HCT116 (cell line): ENCODE measurements at regions not wholly inside any gene's neighbourhood (a gene's known extent, or its start where the extent isn't known, plus 50 kb on each side); places are given as distances from the start of the nearest gene placed in this dataset.
"Not testable (repeated sequence)": the region's sequence is repeated elsewhere in the genome, so short reads cannot be mapped to it uniquely, and the experiment has no call there.

Experiments used
- ATAC-seq: fragments of 200-7000 bp; cut with Tn5 transposase; 2 replicates; pipeline ENCODE4 v1.9.1; 2020; ENCODE audit warnings: mild to moderate bottlenecking, moderate library complexity
- BruUV-seq: library from RNA; stranded (reverse); fragments of 400-500 nt; replicated peaks from 2 replicates; lab custom pipeline; 2021; lab: Mats Ljungman, UMichigan
- CTCF ChIA-PET: fragments of 300-600 bp; sonication (Branson Sonifier 250); formaldehyde crosslinking; loops from one replicate; lab custom pipeline; 2021; ENCODE audit warnings: antibody characterized with exemption; lab: Charles Lee
- POLR2A ChIA-PET: fragments of 300-600, 350-600 bp; sonication (Branson Sonifier 250); formaldehyde crosslinking; loops from one replicate; lab custom pipeline; 2021; ENCODE audit warnings: antibody characterized with exemption; lab: Charles Lee
- RAD21 ChIA-PET, 2 experiments: fragments of 300-600 bp; sonication (Branson Sonifier 250); formaldehyde crosslinking; loops; one replicate each; lab custom pipeline; 2023; ENCODE audit warnings: low total read pairs in 2 of 2; ENCODE audit not compliant: uncharacterized antibody in 2 of 2, unreplicated experiment in 2 of 2, low non-redundant PET in 1 of 2; lab: Charles Lee
- DNase-seq: peaks from one replicate; pipeline ENCODE4 v3.0.0-alpha.2; 2010; ENCODE audit warnings: low read depth, low spot score
- H2AFZ ChIP-seq: fragments of 200-600 bp; shearing (Covaris generic), sonication (generic); 2 replicates; pipeline ENCODE4 v1.6.1; 2017; ENCODE audit warnings: low read depth, mixed run types, mixed read lengths, antibody characterized with exemption, low read length; ENCODE audit not compliant: poor library complexity, severe bottlenecking
- H3K27ac ChIP-seq: 2 replicates; pipeline ENCODE4 v1.5.1; 2012; ENCODE audit warnings: low read depth, low read length
- H3K27me3 ChIP-seq: fragments of 200-600 bp; sonication (generic); 2 replicates; pipeline ENCODE4 v1.6.1; 2016; ENCODE audit warnings: mixed run types, low read length, mixed read lengths; ENCODE audit not compliant: insufficient read depth
- H3K36me3 ChIP-seq, 2 experiments: fragments of 200-500 bp in 1 of 2; fragments of 200-600 bp in 1 of 2; sonication (Bioruptor generic) in 1 of 2; sonication (generic) in 1 of 2; 2 replicates each; pipeline versions ENCODE4 v1.5.1 to v1.6.1; 2014 to 2016; ENCODE audit warnings: low read length in 2 of 2, inconsistent platforms in 1 of 2, mixed read lengths in 1 of 2, mixed run types in 1 of 2; ENCODE audit not compliant: insufficient read depth in 2 of 2, control insufficient read depth in 1 of 2
- H3K4me1 ChIP-seq, 2 experiments: fragments of 200-600 bp in 1 of 2; sonication (generic) in 1 of 2; 2 replicates each; pipeline versions ENCODE4 v1.5.1 to v1.6.1; 2012 to 2017; ENCODE audit warnings: low read length in 2 of 2, inconsistent platforms in 1 of 2, mild to moderate bottlenecking in 1 of 2, mixed read lengths in 1 of 2, mixed run types in 1 of 2, moderate library complexity in 1 of 2; ENCODE audit not compliant: insufficient read depth in 2 of 2, control insufficient read depth in 1 of 2
- H3K4me2 ChIP-seq: fragments of 200-600 bp; sonication (generic); 2 replicates; pipeline ENCODE4 v1.6.1; 2017; ENCODE audit warnings: mixed run types, low read length, mixed read lengths
- H3K4me3 ChIP-seq, 2 experiments: fragments of 200-600 bp in 1 of 2; sonication (generic) in 1 of 2; replicated peaks in 1 of 2; 2 replicates each; pipeline ENCODE4 v1.5.1; 2011 to 2016; ENCODE audit warnings: low read length in 2 of 2, control low read depth in 1 of 2, low read depth in 1 of 2, mild to moderate bottlenecking in 1 of 2, mixed read lengths in 1 of 2, mixed run types in 1 of 2
- H3K79me2 ChIP-seq: fragments of 200-600 bp; sonication (generic); 2 replicates; pipeline ENCODE4 v1.6.1; 2017; ENCODE audit warnings: mild to moderate bottlenecking, mixed run types, low read length, moderate library complexity, mixed read lengths; ENCODE audit not compliant: insufficient read depth
- H3K9ac ChIP-seq: fragments of 200-600 bp; sonication (generic); 2 replicates; pipeline ENCODE4 v1.6.1; 2016; ENCODE audit warnings: low read length, mixed read lengths
- H3K9me2 ChIP-seq: fragments of 200-600 bp; sonication (generic), shearing (Covaris generic); 2 replicates; pipeline ENCODE4 v1.6.1; 2017; ENCODE audit warnings: mixed run types, mild to moderate bottlenecking, moderate library complexity; ENCODE audit not compliant: insufficient read depth
- H3K9me3 ChIP-seq, 2 experiments: fragments of 200-500 bp in 1 of 2; fragments of 200-600 bp in 1 of 2; sonication (Bioruptor generic) in 1 of 2; sonication (generic) in 1 of 2; 2 replicates each; pipeline ENCODE4 v1.6.1; 2014 to 2017; ENCODE audit warnings: low read length in 2 of 2, mixed read lengths in 2 of 2, inconsistent platforms in 1 of 2, low read depth in 1 of 2, mild to moderate bottlenecking in 1 of 2, mixed run types in 1 of 2, moderate library complexity in 1 of 2; ENCODE audit not compliant: control insufficient read depth in 1 of 2, insufficient read depth in 1 of 2
- H4K20me1 ChIP-seq: fragments of 200-600 bp; sonication (generic), shearing (Covaris generic); 2 replicates; pipeline ENCODE4 v1.6.1; 2017; ENCODE audit warnings: mixed run types, mild to moderate bottlenecking, moderate library complexity; ENCODE audit not compliant: insufficient read depth
- ELF1 ChIP-seq: IDR thresholded peaks from 2 replicates; pipeline ENCODE4 v1.6.1; 2012; ENCODE audit warnings: low read depth, borderline replicate concordance
- EZH2 ChIP-seq: fragments of 200-600 bp; sonication (generic); IDR thresholded peaks from 2 replicates; pipeline ENCODE4 v1.6.1; 2017; ENCODE audit warnings: antibody characterized with exemption, mixed run types
- EZH2phosphoT487 ChIP-seq: fragments of 200-600 bp; IDR thresholded peaks from 2 replicates; pipeline ENCODE4 v1.6.1; 2018; ENCODE audit warnings: antibody characterized with exemption, borderline replicate concordance
- FOSL1 ChIP-seq: IDR thresholded peaks from 2 replicates; pipeline ENCODE4 v1.6.1; 2012; ENCODE audit warnings: low read depth
- POLR2AphosphoS5 ChIP-seq: IDR thresholded peaks from 2 replicates; pipeline ENCODE4 v1.6.1; 2011; ENCODE audit warnings: mild to moderate bottlenecking, low read depth, low read length, moderate library complexity
- RAD21 ChIP-seq: IDR thresholded peaks from 2 replicates; pipeline ENCODE4 v1.6.1; 2012; ENCODE audit warnings: low read depth, mild to moderate bottlenecking
- SIN3A ChIP-seq: IDR thresholded peaks from 2 replicates; pipeline ENCODE4 v1.6.1; 2012; ENCODE audit warnings: low read depth
- SRF ChIP-seq: IDR thresholded peaks from 2 replicates; pipeline ENCODE4 v1.6.1; 2012; ENCODE audit warnings: low read depth
- ZFX ChIP-seq: fragments of 450-650 bp; IDR thresholded peaks from 2 replicates; pipeline ENCODE4 v1.6.1; 2017
- intact Hi-C: fragments of 100-400 bp; cut with micrococcal nuclease; formaldehyde crosslinking; loops from 2 replicates; pipeline ENCODE4 v1.10.0; 2022
- TF ChIP-seq, protein P1 (sequence below): IDR thresholded peaks from 2 replicates; pipeline ENCODE4 v1.6.1; 2012
- TF ChIP-seq, protein P2 (sequence below), 3 experiments: fragments of 200-600 bp in 1 of 3; sonication (generic) in 1 of 3; IDR thresholded peaks in 2 of 3; conservative IDR thresholded peaks in 1 of 3; 2 replicates each; pipeline ENCODE4 v1.5.1; 2012 to 2017; ENCODE audit warnings: low read depth in 2 of 3, low read length in 2 of 3, antibody characterized with exemption in 1 of 3, borderline replicate concordance in 1 of 3, control low read depth in 1 of 3, mild to moderate bottlenecking in 1 of 3, mixed read lengths in 1 of 3, mixed run types in 1 of 3, moderate library complexity in 1 of 3; ENCODE audit not compliant: insufficient read depth in 1 of 3
- TF ChIP-seq, protein P3 (sequence below): IDR thresholded peaks from 2 replicates; pipeline ENCODE4 v1.6.1; 2012; ENCODE audit warnings: low read depth
- TF ChIP-seq, protein P4 (sequence below): IDR thresholded peaks from 2 replicates; pipeline ENCODE4 v1.6.1; 2012

DNA sequence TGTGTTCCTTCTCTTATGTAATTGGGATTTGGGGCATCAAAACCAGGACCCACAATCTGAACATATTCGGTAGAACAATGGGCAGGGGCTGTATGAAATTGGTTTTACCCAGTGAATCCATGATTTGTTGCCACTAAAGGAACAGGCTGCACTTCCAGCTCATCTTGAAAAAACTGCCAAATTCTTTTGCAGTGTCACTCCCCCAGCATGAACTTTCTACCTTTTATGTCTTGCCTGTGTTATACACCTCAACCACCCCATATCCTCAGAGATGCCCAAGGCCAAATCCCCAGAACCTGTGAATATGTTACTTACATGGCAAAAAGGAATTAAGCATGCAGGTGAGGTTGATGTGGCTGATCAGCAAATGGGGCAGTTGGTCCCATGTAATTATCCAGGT, 280.2 kb upstream of the ECI2 start:
- Histone ChIP-seq H3K4me2 (no peak overlapping the region), H3K36me3 (no peaks in the 10 kb centered on the region), H3K9me3 (no peaks in the 10 kb centered on the region), H3K27ac (no peak overlapping the region), H3K4me3 (no peak overlapping the region), H2AFZ (no peak overlapping the region), H3K4me1 (no peaks in the 10 kb centered on the region), H3K79me2 (no peaks in the 10 kb centered on the region), H3K9me2 (no peaks in the 10 kb centered on the region), H4K20me1 (no peaks in the 10 kb centered on the region), H3K27me3 (no peaks in the 10 kb centered on the region), H3K9ac (no peak overlapping the region)
- ChIA-PET POLR2A (no interaction called here), CTCF (no interaction called here), RAD21 (no interaction called here)
- no peak for DNase-seq
- TF ChIP-seq, protein P1, sequence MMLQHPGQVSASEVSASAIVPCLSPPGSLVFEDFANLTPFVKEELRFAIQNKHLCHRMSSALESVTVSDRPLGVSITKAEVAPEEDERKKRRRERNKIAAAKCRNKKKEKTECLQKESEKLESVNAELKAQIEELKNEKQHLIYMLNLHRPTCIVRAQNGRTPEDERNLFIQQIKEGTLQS = no peak
- TF ChIP-seq ZFX (no peak), EZH2 (no peak), POLR2AphosphoS5 (no peak), EZH2phosphoT487 (no peak), SRF (no peak), FOSL1 (no peak), ELF1 (no peak), SIN3A (no peak), RAD21 (no peak)
- TF ChIP-seq, protein P2, sequence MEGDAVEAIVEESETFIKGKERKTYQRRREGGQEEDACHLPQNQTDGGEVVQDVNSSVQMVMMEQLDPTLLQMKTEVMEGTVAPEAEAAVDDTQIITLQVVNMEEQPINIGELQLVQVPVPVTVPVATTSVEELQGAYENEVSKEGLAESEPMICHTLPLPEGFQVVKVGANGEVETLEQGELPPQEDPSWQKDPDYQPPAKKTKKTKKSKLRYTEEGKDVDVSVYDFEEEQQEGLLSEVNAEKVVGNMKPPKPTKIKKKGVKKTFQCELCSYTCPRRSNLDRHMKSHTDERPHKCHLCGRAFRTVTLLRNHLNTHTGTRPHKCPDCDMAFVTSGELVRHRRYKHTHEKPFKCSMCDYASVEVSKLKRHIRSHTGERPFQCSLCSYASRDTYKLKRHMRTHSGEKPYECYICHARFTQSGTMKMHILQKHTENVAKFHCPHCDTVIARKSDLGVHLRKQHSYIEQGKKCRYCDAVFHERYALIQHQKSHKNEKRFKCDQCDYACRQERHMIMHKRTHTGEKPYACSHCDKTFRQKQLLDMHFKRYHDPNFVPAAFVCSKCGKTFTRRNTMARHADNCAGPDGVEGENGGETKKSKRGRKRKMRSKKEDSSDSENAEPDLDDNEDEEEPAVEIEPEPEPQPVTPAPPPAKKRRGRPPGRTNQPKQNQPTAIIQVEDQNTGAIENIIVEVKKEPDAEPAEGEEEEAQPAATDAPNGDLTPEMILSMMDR (IDR thresholded peaks at IDR 0.05 in 2 of 3, conservative IDR thresholded peaks at IDR 0.05 in 1 of 3; ENCODE audit: borderline replicate concordance in 1 of 3, insufficient read depth in 1 of 3, low read depth in 2 of 3, low read length in 2 of 3) = no peak
- TF ChIP-seq, protein P3, sequence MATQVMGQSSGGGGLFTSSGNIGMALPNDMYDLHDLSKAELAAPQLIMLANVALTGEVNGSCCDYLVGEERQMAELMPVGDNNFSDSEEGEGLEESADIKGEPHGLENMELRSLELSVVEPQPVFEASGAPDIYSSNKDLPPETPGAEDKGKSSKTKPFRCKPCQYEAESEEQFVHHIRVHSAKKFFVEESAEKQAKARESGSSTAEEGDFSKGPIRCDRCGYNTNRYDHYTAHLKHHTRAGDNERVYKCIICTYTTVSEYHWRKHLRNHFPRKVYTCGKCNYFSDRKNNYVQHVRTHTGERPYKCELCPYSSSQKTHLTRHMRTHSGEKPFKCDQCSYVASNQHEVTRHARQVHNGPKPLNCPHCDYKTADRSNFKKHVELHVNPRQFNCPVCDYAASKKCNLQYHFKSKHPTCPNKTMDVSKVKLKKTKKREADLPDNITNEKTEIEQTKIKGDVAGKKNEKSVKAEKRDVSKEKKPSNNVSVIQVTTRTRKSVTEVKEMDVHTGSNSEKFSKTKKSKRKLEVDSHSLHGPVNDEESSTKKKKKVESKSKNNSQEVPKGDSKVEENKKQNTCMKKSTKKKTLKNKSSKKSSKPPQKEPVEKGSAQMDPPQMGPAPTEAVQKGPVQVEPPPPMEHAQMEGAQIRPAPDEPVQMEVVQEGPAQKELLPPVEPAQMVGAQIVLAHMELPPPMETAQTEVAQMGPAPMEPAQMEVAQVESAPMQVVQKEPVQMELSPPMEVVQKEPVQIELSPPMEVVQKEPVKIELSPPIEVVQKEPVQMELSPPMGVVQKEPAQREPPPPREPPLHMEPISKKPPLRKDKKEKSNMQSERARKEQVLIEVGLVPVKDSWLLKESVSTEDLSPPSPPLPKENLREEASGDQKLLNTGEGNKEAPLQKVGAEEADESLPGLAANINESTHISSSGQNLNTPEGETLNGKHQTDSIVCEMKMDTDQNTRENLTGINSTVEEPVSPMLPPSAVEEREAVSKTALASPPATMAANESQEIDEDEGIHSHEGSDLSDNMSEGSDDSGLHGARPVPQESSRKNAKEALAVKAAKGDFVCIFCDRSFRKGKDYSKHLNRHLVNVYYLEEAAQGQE = no peak
- TF ChIP-seq, protein P4, sequence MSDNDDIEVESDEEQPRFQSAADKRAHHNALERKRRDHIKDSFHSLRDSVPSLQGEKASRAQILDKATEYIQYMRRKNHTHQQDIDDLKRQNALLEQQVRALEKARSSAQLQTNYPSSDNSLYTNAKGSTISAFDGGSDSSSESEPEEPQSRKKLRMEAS = no peak
- no peak for ATAC-seq
- intact Hi-C loops = no loop called here
- BruUV-seq = no TSS peak

DNA sequence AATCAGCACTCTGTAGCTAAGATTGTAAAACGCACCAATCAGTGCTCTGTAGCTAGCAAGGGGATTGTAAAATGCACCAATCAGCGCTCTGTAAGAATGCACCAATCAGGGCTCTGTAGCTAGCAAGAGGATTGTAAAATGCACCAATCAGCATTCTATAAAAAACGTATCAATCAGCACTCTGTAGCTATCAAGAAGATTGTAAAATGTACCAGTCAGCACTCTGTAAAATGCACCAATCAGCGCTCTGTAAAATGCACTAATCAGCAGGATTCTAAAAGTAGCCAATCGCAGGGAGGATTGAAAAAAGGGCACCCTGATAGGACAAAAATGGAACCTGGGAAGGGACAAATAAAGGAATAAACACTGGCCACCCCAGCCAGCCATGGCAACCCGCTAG, 278.7 kb upstream of the ECI2 start:
- H3K9me2 ChIP-seq, H3K9ac ChIP-seq, H3K4me3 ChIP-seq, BruUV-seq, H3K79me2 ChIP-seq, H2AFZ ChIP-seq, H3K27me3 ChIP-seq, H3K9me3 ChIP-seq, POLR2A ChIA-PET, CTCF ChIA-PET, RAD21 ChIA-PET, ATAC-seq, intact Hi-C loops, H3K4me1 ChIP-seq, H3K27ac ChIP-seq, H3K4me2 ChIP-seq, DNase-seq, H3K36me3 ChIP-seq, H4K20me1 ChIP-seq: not testable (repeated sequence)
